GM21423 (cell line): ENCODE measurements at regions not wholly inside any gene's neighbourhood (a gene's known extent, or its start where the extent isn't known, plus 50 kb on each side); places are given as distances from the start of the nearest gene placed in this dataset.
A peak's percentile ranks its signal among the peaks of the same experiment; 100 is the strongest.
"Not testable (repeated sequence)": the region's sequence is repeated elsewhere in the genome, so short reads cannot be mapped to it uniquely, and the experiment has no call there.

Experiments used
- ATAC-seq: cut with Tn5 transposase; IDR thresholded peaks from one replicate; pipeline ENCODE4 v1.9.1; 2021; ENCODE audit warnings: mild to moderate bottlenecking, moderate library complexity; ENCODE audit not compliant: unreplicated experiment

DNA sequence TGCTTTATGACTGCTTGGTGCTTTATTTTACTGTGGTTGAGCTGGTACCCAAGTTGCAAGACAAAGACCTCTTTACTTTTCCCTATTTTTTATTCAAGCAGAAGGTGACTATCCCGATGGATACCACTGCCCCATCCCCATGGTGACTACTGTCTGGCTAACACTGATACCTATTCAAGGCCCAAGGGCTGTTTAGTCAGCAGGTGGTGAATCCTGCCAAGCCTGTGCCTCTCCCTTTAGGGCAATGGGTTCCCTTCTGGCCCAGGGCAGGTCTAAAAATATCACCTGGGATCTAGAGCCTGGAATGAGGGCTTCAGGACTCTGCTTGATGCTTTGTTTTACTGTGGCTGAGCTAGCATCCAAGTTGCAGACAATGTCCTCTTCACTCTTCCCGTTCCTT lies 510.0 kb upstream of the GRAMD2B start:
- no peak for ATAC-seq

- ATAC-seq = no peak
Observed at GRCh38 chr5:125914471-125914870, 508.7 kb upstream of the GRAMD2B start.

DNA sequence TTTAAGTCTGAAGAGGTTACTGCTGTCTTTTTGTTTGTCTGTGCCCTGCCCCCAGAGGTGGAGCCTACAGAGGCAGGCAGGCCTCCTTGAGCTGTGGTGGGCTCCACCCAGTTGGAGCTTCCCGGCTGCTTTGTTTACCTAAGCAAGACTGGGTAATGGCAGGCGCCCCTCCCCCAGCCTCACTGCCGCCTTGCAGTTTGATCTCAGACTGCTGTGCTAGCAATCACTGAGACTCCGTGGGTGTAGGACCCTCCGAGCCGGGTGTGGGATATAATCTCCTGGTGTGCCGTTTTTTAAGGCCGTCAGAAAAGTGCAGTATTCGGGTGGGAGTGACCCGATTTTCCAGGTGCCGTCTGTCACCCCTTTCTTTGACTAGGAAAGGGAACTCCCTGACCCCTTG lies 499.3 kb upstream of the GRAMD2B start:
- not testable (repeated sequence) for ATAC-seq

GRCh38 chr5:125926172-125926571 lies 497.0 kb upstream of the GRAMD2B start:
- no peak for ATAC-seq

DNA sequence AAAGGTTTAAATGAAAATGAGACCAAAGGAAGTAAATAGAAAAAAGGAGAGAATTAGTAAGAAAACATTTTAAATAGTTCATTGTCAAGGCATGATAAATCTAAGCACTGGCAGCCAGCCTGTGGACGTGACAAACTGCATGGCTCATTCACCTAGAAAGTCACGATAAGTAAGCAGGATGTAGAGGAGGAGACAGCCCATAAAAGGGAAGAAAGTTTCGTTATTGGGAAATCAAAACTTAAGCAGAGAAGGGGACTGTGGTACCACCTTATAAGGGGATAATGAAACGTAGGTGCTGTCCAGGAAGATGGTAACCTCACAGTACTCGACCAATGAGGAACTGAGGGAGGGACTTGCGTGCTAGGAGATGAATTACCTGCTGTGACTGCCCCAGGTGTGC lies 494.5 kb upstream of the GRAMD2B start:
- no peak for ATAC-seq

- ATAC-seq = no peak
Observed at GRCh38 chr5:125950012-125950615, 473.1 kb upstream of the GRAMD2B start.

GRCh38 chr5:125961150-125961549 lies 462.1 kb upstream of the GRAMD2B start:
- ATAC-seq = peak; percentile 100

DNA sequence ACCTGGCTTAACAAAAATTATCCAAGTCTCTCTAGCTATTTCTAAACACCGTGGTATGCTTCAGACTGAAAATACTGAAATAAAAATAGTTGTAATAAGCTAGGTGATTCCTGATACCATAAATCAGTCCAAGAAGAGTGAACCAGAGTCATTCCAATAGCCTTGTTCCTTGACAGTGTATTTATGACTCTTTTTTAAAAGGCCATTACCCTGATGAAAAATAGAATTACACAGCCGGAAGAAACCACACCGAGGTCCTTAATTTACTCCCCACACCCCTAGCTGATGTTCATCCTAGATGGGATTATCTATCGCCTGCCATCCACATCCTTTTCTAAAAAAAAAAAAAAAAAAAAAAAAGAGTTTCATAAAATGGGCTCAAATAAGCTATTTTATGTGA lies 457.6 kb upstream of the GRAMD2B start:
- ATAC-seq = no peak

DNA sequence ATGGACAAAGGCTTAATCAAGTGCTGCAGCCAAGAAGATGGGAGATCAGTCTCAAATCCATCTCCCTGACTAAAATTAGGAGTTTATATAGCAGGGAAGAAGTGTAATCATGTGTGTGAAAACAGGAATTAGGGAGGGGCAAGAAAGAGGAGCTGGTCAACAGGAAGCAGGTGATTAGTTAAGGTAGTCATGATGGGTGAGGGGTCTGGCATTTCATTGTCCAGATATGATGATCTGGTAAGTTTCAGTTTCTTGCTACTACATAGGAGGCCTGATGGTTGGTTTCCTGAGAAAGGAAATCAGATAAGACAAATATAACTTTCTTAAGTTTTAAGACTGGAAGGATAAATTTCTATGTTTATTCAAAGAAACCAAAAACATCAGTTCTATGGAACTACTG lies 455.6 kb upstream of the GRAMD2B start:
- ATAC-seq = no peak

- ATAC-seq = no peak
Observed at GRCh38 chr5:125969011-125969813, 454.0 kb upstream of the GRAMD2B start.

GRCh38 chr5:125969814-125970171 lies 453.4 kb upstream of the GRAMD2B start:
- no peak for ATAC-seq

GRCh38 chr5:125970631-125971307 lies 452.4 kb upstream of the GRAMD2B start:
- no peak for ATAC-seq

- ATAC-seq = no peak
Observed at GRCh38 chr5:125972706-125973105, 450.5 kb upstream of the GRAMD2B start.

DNA sequence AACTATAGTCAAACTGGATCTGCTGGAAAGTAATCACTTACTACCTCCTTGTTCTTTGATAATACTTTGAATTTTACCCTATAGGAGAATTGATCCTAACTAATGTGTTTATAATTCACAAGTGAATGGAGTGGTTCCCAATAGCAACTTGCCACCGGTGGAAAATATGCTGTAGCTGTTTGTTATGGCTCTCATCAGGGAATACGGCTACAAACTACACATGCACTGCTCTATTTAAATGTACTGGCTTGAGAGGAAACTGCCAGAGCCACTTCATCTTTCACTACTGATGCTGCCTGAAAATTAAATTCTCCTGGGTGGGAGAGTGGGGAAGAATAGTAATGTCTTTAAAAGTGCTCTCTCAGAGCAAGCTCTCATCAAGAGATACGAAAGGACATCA lies 448.5 kb upstream of the GRAMD2B start:
- ATAC-seq = no peak

DNA sequence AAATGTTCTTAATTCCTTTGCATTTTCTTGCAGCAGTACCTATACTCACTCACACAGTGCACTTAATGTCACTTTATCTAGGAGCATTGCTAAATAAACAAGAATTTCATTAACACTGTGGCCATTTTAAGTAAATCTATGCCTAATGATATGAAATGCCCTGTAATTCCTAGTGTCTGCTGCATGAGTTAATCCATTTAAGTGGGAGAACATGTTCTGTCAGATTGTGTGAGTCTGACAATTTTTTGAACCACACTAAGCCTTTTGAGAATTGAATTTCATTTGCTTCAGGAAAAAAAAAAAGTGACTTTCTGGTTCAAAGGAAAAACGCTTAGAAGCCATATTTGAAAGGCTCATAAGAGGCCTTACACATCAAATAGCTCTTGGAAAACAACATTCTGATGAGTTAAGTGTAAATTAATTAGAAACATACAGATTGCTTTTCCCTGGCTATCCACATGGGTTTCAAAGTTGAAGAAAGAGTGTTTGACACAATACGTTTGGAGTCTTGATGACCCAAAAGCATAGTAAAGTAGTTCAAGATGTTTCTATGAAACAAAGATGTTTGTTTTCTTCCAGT lies 446.7 kb upstream of the GRAMD2B start:
- no peak for ATAC-seq

- ATAC-seq = no peak
Observed at GRCh38 chr5:125978015-125978414, 445.2 kb upstream of the GRAMD2B start.

GRCh38 chr5:125979636-125980035 lies 443.6 kb upstream of the GRAMD2B start:
- no peak for ATAC-seq

GRCh38 chr5:125981016-125981415 lies 442.2 kb upstream of the GRAMD2B start:
- no peak for ATAC-seq

DNA sequence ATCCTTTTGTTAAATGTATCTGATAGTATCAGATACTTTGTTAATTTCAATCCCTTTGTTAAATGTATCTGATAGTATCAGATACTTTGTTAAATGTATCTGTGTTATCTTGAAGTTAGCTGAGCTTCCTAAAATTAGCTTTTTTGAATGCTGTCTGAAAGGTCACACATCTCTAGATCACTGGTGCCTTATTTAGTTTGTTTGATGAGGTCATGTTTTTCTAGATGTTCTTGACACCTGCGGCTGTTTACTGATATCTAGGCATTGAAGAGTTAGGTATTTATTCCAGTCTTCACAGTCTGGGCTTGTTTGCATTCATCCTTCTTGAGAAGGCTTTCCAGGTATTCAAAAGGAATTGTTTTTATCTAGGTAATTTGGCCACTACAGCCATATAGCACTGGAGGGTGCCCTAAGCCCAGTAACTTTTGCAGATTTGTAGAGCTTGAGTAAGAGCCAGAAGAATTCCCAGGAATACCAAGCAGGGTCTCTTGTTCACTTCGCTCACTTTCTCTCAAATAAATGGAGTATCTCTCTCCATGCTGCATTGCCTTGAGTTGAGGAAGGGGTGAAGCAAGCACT lies 435.4 kb upstream of the GRAMD2B start:
- ATAC-seq = no peak

- ATAC-seq = no peak
Observed at GRCh38 chr5:125992050-125992449, 431.2 kb upstream of the GRAMD2B start.

GRCh38 chr5:125999271-126000030 lies 423.8 kb upstream of the GRAMD2B start:
- not testable (repeated sequence) for ATAC-seq
